HG03159 (cell line): ENCODE measurements at regions not wholly inside any gene's neighbourhood (a gene's known extent, or its start where the extent isn't known, plus 50 kb on each side); places are given as distances from the start of the nearest gene placed in this dataset.
A peak's percentile ranks its signal among the peaks of the same experiment; 100 is the strongest.

Experiments
- ATAC-seq: cut with Tn5 transposase; IDR thresholded peaks from one replicate; pipeline ENCODE4 v1.9.1; 2021; ENCODE audit warnings: mild to moderate bottlenecking, moderate library complexity; ENCODE audit not compliant: unreplicated experiment

GRCh38 chr6:53418288-53418687, 69.5 kb upstream of the ELOVL5 start:
- ATAC-seq, result no peak

DNA sequence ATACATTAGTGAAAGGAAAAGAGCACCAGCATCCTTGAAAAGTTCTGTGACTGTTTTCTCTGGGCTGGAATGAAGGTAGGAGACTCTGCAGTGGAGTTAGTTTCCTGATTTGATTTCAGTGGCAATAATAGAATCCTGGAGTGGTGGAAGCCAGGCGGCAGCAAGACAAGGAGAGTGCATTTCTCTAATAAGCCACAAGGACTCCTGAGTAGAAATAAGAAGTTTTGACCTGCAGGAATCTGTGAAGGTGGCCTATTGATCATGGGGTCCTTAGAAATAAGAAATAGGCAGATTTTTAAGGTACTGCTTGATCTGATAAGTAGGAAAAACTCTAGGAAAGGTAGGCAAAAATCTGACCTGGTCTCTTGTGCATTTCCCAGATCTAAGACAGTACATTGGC, 68.4 kb upstream of the ELOVL5 start:
- ATAC-seq, result no peak

DNA sequence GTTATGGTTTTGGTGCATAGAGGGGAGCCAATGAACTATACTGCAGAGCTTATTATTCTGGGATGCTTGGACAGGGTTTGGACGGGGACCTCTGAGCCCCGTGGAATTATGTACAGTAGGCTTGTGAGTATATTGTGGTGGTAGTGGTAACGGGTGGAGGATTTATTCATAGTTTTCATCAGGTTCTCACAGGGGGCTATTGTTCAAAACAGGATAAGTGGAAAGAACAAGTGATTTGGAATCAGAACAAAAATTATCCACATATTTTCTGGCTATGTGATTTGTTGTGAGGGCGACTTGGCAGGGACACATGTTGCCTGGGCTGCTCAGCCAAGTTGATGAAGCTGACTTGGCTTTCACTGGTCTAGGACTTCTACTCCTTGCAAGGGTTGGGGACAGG, 64.6 kb upstream of the ELOVL5 start:
- ATAC-seq, result no peak

GRCh38 chr6:53412751-53413150, 64.0 kb upstream of the ELOVL5 start:
- ATAC-seq, result no peak

GRCh38 chr6:53412021-53412715, 63.4 kb upstream of the ELOVL5 start:
- no peak for ATAC-seq

- ATAC-seq, result no peak
Observed at GRCh38 chr6:53411451-53411850, 62.7 kb upstream of the ELOVL5 start.

- ATAC-seq, result peak; percentile 90
Observed at GRCh38 chr6:53410508-53411258, 61.9 kb upstream of the ELOVL5 start.

DNA sequence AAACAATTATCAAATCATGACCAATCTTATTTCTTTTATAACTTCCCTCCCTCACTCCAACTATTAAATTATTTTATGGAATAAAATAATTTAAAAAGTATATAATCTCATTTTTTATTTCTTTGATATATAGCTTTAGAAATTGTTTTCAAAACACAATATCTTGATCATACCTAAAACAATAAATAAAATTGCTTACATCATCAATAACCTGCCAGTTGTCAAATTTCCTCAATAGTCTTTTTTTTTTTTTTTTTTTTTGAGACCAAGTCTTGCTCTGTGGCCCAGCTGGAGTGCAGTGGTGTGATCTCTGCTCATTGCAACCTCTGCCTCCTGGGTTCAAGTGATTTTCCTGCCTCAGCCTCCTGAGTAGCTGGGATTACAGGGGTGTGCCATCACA, 60.1 kb upstream of the ELOVL5 start:
- ATAC-seq, result no peak

DNA sequence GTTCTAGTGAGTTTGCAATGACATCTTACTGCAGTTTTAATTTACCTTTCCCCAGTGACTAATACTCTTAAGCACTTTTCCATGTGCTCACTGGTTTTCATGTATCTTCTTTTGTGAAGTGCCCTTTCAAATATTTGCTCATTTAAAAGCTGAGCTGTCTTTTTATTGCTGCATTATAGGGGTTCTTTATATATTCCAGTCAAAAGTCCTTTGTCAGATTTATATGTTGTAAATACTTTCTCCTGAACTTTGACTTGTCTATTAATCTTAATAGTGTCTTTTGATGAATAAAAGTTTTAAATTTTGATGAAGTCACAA, 50.2 kb upstream of the ELOVL5 start:
- ATAC-seq, result no peak

GRCh38 chr6:53398247-53399026, 49.7 kb upstream of the ELOVL5 start:
- no peak for ATAC-seq
